ENCODE measurements at regions not wholly inside any gene's neighbourhood (a gene's known extent, or its start where the extent isn't known, plus 50 kb on each side); places are given as distances from the start of the nearest gene placed in this dataset.

DNA sequence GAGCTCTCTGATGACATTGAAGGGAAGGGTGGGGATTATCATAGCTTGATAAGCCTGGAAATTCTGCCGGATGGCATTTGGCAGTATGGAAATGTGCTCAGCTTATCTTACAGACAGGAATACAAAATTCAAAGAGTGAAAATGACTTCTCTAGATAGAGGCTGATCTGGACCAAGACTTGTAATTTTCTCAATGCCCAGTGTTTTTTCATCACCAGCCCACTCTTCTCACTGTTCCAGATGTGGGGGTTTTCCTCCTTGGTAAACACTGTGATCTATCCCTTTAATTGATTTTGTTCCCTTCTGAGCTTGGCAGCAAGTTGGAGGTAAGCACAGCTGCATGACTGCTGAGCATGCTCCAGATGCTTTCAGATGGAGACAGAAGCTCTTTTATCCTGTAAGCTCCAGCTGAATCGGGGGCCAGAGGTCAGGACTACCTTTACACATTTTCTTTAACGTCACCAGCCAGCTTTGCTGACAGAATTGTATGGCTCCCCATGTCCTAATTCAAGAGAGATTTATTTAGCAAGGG is 287.4 kb upstream of the TCF4 start:
- DNase-seq (ENCODE audit: low read depth) = no peak
- no peak for TF ChIP-seq CTCF (IDR thresholded peaks at IDR 0.05; ENCODE audit: insufficient read depth, low read depth, low read length)
- H3K4me3 ChIP-seq (ENCODE audit: low read depth, low read length) = no peak overlapping the region

DNA sequence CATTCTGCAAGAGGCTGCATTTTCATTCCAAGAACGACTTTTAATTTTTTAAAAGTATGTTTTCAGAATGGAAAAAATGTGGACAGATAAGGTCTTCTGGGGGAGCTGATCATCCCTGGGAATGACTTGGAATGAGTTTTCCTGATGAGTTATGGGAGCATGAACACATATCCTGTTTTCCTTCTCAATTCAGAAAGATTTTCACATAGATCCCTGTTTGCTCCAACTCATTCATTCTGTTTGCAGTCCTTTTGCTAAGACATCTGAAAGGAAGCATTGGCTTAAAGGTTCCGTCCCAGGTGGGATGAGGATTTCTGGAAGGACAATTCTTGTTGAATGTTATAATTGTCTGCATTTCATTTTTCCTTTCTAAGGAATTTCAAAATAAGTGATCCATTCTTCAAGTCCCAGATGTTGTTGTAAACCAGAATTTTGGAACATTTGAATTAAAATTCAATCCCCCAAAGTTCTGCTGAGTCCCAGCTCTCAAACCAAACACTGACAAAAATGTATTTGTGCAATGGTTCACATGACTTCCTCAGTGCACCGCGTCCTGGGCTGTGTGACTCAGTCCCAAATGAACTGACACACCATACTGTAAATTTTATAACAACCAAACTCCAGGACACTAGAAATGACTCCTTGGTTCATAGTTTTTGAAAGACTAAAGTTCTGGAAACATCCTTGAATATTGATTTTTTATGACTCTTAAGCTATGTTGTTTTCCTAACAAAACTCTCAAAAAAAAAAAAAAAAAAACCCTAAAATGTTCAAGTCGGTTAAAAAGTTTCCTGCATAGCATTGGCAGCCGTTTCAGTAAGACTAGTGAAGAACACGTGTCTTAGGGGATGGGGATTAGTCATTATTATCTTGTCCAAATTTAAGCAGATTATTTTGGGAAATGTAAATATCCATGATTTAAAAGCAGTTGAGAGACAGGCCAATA is 281.8 kb upstream of the TCF4 start:
- H3K4me3 ChIP-seq (ENCODE audit: low read depth, low read length) = no peak overlapping the region
- TF ChIP-seq CTCF (IDR thresholded peaks at IDR 0.05; ENCODE audit: insufficient read depth, low read depth, low read length) = no peak
- peak; percentile 60 for DNase-seq (ENCODE audit: low read depth)

GRCh38 chr18:55868909-55869308 is 280.9 kb upstream of the TCF4 start:
- peak; percentile 30 for DNase-seq (ENCODE audit: low read depth)
- TF ChIP-seq CTCF (IDR thresholded peaks at IDR 0.05; ENCODE audit: insufficient read depth, low read depth, low read length) = no peak

DNA sequence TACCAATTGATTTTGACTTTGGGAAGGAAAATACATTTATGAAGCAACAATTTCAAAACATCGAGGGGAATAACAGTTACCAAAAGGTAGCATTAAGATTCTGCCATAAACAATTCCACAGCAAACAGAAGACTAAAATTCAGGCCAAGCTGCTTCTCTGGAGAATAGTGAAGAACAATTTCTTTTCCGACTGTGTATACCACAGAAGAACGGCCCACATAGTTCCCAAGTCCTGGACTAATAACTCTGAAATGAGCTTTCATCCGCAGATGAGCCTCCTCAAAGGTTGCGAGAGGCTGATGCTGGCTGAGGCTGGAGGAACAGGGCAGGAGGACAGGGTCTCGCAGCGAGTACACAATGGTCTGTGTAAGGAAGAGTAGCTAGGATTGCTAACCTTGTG is 278.9 kb upstream of the TCF4 start:
- no peak for TF ChIP-seq CTCF (IDR thresholded peaks at IDR 0.05; ENCODE audit: insufficient read depth, low read depth, low read length)
- DNase-seq (ENCODE audit: low read depth) = no peak
- no peak overlapping the region for H3K4me3 ChIP-seq (ENCODE audit: low read depth, low read length)

More at GRCh38 chr18:55868909-55869308, 280.9 kb upstream of the TCF4 start:
- no peak overlapping the region for H3K4me3 ChIP-seq (ENCODE audit: low read depth, low read length)

DNA sequence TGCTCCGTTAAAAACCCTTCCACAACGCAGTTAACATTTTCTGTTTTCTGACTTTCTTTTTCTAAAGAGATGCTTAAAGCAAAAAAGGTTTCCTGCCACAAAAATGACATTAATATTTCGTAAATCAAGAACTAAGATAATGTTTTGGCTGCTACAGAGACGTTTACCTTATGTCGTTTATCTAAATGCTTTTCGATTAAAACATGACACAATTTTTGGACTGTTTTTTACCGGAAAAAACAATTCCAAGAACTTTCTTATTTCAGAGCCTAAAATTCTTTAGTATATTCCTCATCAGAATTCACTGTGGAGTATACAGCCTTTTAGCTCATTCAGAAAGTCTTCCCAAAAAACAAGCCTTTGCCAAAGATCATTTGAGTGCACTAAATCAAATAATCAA is 278.0 kb upstream of the TCF4 start:
- DNase-seq (ENCODE audit: low read depth) = no peak
- no peak overlapping the region for H3K4me3 ChIP-seq (ENCODE audit: low read depth, low read length)
- TF ChIP-seq CTCF (IDR thresholded peaks at IDR 0.05; ENCODE audit: insufficient read depth, low read depth, low read length) = no peak

GRCh38 chr18:55864281-55864680 is 276.3 kb upstream of the TCF4 start:
- DNase-seq (ENCODE audit: low read depth) = no peak
- H3K4me3 ChIP-seq (ENCODE audit: low read depth, low read length) = no peak overlapping the region
- TF ChIP-seq CTCF (IDR thresholded peaks at IDR 0.05; ENCODE audit: insufficient read depth, low read depth, low read length) = no peak
